ENCODE measurements at regions not wholly inside any gene's neighbourhood (a gene's known extent, or its start where the extent isn't known, plus 50 kb on each side); places are given as distances from the start of the nearest gene placed in this dataset.

DNA sequence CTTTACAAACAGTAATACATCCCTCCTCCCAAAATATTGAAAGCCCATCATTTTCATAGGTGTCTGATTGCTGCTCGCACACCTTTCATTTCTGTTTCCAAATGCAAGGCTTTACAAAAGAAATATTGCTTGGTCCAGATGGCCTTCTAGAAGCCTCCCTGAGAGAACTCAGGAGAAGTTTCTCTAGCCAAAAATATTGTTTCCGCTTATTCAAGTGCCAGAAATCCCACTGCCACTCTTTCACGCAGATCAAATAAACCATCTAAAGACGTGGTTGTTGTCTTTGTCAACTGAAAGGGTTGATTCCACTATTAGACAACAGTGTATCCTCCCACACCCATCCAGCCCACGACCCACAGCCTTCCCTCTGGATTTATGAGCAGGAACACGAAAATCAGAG lies 96.2 kb downstream of the ZIC5 start:
- TF ChIP-seq TAF1 (IDR thresholded peaks at IDR 0.05; ENCODE audit: low read depth, low read length) = no peak
- no peak for TF ChIP-seq POLR2AphosphoS5 (IDR thresholded peaks at IDR 0.05; ENCODE audit: low read depth, low read length)
- no peak for TF ChIP-seq POLR2A (IDR thresholded peaks at IDR 0.05; ENCODE audit: low read depth, low read length)
- no peak for TF ChIP-seq POU2F2 (IDR thresholded peaks at IDR 0.05; ENCODE audit: low read depth, low read length)
- TF ChIP-seq PAX5 (IDR thresholded peaks at IDR 0.05; ENCODE audit: insufficient read depth, low read length, severe bottlenecking) = no peak
- no peak for TF ChIP-seq SPI1 (IDR thresholded peaks at IDR 0.05; ENCODE audit: low read depth, low read length)
